GM20000 (cell line): ENCODE measurements at regions not wholly inside any gene's neighbourhood (a gene's known extent, or its start where the extent isn't known, plus 50 kb on each side); places are given as distances from the start of the nearest gene placed in this dataset.

ENCODE experiments used
- DNase-seq: peaks from one replicate; pipeline ENCODE4 v3.0.0; 2012; ENCODE audit warnings: low spot score
- CTCF ChIP-seq: IDR thresholded peaks from 2 replicates; pipeline ENCODE4 v1.5.1; 2012; ENCODE audit warnings: mild to moderate bottlenecking, control low read depth; ENCODE audit errors: extremely low read depth, missing control alignments

DNA sequence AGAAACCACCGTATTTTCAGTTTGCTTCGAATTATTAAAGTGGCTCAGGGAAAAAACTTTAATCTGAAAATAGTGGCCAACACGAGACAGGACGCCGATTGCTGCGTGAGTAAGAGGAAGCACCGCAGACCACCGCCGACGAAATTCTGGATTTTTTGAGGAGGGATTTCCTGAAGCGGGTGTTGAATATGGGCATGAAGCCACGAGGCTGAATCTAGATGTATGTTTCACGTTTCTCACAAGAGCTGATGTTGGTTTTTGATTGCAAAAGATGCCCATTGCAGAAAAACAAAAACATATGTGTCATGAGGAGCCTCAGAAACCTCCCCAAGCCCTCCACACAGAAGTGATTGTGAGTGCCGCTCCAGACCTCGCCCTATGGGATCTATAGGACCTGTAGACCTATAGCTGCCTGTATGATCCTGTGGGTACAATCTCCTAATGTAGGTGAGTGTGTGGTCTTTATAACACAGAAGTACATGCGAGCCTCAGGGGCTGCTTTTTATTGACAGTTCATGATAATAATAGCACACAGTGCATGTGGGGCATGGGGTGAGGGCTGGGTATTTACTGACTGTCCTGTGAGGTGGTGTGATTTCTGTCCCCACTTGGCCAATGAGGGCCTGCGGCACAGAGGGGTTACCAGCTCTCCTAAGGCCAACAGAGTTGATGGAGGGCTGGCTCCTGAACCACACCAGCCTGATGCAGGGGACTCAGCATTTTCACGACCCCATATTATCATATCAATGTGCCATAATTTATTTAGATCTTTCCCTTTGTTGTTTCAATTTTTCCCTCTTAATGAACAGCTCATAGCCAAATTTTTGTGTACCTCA is 243.9 kb downstream of the DLL1 start:
- DNase-seq, result no peak
- no peak for TF ChIP-seq CTCF

GRCh38 chr6:170045981-170046667 is 244.8 kb downstream of the DLL1 start:
- TF ChIP-seq CTCF, result no peak

GRCh38 chr6:170045563-170045960 is 245.3 kb downstream of the DLL1 start:
- TF ChIP-seq CTCF, result no peak
- no peak for DNase-seq

More at GRCh38 chr6:170045981-170046667, 244.8 kb downstream of the DLL1 start:
- no peak for DNase-seq

- no peak for DNase-seq
- no peak for TF ChIP-seq CTCF
Observed at GRCh38 chr6:170044836-170045562, 245.9 kb downstream of the DLL1 start.

DNA sequence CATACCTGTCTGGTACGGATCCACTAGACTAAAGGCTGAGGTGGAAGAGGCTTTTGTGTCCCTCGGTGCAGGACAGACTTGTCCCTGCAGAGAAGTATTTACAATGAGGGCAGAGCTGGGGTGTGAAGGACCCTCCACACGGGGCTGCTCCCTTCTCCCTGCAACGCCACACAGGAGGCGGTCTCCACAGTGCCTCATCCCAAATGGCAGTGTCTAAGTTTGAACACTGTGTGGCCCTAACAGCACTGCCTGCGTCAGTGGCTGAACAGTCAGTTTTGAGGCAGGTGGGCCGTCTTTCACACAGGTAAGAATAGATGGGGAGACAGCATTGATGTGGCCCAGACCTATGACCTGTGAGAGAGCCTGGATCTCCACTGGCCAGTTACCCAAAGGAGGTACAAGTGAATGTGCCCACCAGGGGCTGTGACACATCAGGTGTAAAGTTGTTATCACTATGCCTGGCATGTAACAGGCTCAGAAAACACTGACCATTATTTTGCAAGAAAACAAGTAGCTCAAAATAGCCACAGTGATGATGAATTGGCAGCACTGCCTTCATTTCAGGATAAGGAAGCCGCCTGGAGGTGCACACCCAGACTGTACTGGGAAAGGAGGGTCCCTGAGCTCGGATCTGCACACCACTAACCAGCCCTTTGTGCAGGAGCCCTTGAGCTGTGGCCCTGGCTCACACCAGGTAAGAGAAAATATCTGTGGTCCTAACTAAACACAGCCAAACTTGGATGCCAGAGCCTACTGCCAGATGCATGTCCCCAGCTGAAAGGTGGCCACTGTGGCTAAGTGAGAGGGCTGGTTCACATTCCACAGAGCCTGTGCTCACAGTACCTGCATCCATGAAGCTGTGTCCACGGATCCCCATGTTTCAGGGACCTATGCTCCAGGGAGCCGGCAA is 246.7 kb downstream of the DLL1 start:
- TF ChIP-seq CTCF, result no peak
- DNase-seq, result no peak

DNA sequence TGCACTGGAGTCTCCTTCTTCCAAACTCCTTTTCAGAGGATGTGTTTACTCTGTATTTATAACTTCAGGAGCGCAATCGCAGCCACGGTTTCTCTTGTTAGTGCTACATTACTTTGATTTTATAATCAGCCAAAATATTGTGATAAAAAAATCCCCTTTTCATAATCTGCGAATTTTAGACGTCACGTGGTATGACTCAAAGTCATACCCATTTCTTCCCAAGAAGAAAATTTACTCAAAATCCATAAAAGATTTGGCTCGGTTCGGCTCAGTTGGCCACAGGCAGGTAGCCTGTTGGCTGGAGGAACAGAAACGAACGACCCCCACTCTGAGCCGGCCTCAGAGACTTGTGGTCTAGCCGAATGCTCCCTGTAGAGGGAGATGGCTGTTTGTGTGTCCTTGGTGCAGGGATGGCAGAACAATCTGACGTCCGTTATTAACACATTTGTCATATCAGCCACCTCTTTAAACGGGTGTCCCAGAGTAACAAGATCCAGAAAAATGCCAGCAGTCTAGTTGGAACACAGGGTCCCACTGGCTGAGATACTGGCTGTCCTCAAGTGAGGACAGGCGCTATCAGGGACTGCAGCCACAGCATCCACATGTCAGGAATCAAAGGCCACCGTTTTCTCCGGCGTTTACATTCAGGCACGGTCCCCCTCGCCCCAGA is 247.6 kb downstream of the DLL1 start:
- no peak for DNase-seq
- TF ChIP-seq CTCF, result no peak
